GM18502 (cell line): ENCODE measurements at regions not wholly inside any gene's neighbourhood (a gene's known extent, or its start where the extent isn't known, plus 50 kb on each side); places are given as distances from the start of the nearest gene placed in this dataset.

Source experiments
- ATAC-seq: cut with Tn5 transposase; IDR thresholded peaks from one replicate; pipeline ENCODE4 v1.9.1; 2021; ENCODE audit warnings: mild to moderate bottlenecking; ENCODE audit not compliant: unreplicated experiment, poor library complexity

DNA sequence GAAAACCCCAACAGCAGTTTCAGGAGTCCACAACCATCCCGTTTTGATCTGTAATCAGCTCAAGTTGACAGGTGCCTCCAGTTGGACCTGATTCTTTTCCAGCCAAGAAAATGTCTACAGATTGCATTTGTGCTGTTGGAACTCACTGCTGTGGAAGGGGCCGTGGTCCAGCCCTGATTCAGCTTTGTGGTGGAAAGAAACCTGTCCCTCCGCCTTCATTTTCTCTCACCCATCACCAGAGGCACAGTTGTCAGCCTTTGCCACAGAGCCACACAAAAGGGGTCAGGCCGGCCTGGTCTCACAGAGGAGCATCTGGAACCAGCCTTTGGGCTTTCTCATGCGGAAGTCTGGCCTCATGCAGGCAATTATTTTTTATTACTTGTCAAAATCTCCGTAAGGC is 483.6 kb downstream of the GADD45G start:
- no peak for ATAC-seq

DNA sequence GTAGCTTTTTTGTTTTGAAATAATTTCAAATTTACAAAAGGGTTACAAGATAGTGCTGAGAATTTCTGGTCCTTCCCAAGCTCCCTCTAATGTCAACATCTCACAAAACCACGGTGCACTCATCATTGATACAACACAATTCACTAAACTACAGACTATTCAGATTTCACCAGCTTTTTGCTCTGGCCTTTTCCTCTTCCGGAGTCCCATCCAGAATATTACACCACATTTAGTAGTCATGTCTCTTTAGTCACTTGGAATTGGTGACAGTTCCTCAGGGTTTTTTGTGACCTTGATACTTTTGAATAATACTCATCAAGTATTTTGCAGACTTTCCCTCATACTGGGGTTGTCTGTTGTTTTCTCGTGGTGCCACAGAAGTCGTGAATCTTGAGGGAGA is 484.0 kb downstream of the GADD45G start:
- ATAC-seq = no peak

DNA sequence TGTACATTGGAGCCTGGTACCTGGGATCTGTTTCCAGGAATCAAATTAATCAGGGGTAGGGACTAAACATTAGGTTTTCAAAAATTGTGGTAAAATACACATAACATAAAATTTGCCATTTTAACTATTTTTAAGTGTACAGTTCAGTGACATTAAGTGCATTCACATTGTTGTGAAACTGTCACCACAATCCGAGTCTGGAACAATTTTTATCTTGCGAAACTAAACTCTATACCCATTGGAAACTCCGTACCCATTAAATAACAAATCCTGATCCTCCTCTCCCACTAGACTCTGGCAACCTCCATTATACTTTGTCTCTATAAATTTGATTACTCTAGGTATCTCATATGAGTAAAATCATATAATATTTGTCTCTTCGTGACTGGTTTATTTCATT is 486.2 kb downstream of the GADD45G start:
- no peak for ATAC-seq

DNA sequence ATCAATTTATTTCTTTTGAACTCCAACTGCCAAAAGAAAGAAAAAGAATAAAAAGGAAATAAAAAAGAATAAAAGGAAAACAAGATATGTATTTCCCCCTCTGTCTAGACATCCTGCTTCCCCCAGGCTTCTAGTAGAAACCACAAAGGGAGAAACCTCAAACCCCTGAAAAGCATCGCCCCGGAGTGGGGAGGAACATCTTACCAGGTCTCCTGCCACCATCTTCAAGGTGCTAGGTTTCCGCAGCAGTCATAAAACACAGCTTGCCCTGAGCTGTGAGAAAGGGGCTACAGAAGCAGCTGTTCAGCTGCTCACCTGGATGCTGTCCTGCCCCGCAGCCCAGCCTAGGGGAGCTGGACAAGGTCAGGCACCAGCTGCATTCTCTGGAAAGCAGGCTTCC is 487.7 kb downstream of the GADD45G start:
- ATAC-seq = no peak

DNA sequence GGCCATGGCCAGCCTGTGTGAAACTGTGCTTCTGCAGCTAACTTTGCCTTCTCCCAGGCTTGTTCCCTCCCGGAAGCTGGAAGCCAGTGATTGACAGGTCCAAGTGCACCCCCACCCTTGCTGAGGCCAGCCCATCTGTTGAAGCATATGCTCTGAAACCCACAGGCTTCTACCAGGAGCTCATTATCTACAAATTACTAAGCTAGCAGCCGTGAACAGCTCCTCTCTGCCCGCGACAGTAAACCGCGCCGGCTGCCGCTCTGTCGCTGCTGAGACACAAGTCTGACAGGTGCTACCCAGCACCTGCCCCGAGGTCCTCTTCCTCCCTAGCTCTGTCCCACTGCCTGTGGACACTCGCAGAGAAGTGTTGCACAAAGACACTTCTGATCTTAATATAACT is 490.9 kb downstream of the GADD45G start:
- peak; percentile 55 for ATAC-seq

DNA sequence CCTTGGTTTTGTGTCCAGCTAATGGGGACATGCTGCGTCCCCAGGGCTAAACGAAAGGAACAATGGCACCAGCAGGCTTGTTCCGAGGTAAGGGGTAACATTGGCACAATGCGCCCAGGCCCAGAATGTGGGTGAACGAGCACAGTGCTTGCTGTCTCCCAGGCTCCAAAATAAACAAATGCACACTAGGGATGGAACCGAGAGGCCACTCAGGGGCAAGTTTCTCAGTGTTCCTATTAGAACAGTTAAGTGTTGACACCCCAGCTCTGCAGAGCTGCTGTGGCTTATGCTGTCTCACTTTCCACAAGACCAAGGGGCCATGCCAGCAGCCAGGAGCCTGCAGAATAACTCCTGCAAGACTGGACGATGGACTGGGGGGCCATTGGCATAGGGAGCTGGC is 492.4 kb downstream of the GADD45G start:
- no peak for ATAC-seq

DNA sequence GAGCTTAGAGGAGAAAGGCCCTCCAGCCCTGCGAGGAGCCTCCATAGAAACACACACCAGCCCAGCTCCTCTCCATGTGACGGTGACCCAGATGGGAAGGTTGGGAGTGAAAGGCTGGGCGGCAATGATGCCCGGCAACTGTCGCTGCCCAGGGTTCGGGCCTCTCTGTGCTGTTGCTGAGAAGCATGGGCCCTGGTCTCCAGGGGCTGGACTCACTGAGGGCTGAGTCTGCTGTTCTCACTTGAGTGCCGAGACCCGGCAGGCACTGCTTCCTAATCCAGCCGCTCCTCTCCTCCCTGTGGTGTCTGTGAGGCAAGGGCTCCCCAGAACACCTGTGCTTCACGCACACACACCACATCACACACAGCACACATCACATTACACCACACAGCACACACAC is 493.6 kb downstream of the GADD45G start:
- no peak for ATAC-seq

DNA sequence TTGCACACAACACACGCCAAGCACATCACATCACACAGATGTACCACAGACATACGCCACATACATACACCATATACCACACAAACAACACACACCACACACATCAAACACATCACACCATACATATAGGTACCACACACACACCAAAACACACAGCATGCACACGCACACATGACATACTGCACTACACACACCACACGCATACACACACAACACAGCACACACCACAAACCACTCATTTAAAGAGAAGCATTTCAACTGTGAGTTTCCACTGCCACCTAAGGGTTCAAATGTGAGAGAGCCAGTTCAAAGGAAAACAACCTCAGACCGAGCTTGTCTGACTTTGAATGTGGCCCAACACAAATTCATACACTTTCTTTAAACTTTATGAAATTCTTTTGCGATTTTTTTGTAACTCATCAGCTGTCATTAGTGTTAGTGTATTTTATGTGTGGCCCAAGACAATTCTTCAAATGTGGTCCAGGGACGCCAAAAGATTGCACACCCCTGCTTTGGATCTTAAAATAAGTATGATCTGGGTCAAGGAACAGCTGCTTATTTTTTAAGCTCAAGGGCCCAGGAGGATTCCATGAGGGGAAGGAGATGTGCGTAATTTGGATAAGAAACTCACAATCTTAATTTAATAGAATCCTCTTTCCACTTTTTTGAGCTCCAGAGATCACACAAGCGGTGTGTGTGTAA is 494.6 kb downstream of the GADD45G start:
- no peak for ATAC-seq

DNA sequence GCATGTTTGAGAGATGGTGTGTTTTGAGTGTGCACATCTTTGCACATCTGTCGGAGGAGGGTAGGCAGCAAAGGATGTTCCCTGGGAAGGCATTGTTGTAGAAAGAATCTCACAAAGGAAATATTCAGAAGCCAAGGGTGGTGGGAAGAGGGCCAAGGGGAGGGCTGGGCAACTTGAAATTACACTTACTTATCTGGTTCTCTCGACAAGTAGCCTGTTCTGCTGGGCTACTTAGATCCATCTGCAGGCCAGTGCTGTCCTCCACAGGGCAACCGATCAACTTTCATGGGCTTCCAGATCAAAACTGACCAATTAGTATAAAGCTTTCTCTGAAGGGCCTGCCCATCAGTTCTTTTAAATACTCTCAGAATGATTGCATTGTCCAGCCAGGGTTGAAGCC is 495.2 kb downstream of the GADD45G start:
- ATAC-seq = no peak

DNA sequence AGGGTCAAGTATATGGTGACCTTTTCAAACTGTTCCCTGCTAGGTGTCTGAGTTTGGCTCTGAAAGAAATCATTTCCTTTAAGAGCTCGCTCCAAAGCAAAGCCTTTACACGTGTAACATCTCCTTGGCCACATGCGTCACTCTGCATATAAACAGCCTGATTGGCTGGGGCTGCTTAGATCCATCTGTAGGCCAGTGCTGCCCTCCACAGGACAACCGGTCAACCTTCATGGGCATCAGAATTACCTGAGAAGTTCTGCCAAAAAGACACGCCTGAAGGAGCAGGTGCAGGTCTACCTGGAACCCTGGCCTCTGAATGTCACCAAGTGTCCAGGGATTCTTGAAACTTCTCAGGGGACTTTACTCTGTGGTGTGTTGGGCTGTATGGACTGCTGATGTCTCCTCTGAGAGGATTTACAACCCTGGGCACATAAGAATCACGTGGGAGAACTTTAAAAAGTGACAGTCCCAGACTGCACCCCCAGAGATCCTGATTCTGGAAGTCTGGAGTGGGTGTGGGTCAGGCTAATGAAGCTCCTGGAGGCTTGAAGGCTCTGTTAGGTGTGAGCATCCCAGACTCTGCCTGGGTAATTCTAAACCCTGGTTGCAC is 497.6 kb downstream of the GADD45G start:
- ATAC-seq = peak; percentile 91

DNA sequence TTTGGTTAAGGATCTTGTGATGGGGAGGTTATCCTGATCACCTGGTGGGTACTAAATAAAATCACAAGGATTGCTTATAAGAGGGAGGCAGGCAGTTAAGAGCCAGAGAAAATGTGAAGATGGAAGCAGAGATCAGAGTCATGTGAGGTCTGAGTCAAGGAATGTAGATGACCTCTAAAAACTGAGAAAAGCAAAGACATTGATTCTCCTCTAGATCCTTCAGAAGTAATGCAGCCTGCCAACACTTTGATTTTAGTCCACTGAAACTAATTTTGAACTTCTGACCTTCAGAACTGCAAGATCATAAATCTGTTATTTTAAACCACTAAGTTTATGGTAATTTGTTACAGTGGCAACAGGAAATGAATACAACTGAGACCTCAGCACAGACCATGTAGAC is 499.0 kb downstream of the GADD45G start:
- no peak for ATAC-seq

DNA sequence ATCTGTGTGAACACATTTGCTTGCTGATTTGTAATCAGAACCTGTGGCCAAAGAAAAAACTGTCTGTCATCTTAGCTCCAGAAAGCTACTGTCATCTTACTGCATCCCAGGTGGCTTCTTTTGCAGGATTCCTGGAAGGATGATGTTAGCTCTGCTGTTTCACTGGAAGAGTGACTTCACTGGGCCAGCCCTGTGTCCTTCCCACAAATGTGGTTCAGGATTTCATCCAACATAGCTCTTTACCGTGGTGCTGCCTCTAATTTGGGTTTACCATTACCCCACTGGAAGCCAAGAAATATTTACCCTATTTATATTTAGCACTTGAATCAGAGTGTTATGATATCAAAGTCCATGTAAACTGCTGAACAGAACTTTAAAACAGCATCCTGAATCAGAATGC is 501.0 kb downstream of the GADD45G start:
- no peak for ATAC-seq

DNA sequence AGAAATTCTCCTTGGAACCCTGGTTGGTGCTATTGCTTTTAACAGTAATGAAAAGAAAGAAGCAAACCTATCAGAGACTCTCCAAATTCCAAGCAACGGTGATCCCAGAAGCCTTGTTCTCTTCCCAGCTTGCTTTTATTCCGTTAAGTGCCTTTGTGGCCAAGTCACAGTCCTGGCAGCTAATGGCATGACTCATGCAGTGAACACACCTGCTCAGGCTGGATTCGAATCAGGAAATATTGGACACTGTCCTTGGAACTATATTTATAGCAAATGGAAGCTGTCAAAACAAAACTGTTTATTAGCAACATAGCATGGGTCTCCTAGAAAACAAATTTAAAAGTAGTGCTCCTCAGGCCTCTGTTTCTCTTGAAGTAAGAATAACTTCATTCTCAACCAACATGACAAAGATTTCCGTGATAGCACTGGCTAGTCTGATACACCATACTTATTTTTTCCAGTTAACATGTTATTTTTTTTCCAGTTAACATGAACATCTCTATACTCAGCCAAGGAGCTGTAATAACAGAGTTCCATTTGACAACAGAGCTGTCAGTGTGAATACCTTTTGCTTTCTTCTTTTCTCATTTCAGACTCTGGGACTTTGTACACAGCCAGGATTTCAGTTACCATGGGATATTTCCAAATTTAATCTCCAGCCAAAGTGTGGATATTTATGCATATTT is 502.4 kb downstream of the GADD45G start:
- no peak for ATAC-seq

DNA sequence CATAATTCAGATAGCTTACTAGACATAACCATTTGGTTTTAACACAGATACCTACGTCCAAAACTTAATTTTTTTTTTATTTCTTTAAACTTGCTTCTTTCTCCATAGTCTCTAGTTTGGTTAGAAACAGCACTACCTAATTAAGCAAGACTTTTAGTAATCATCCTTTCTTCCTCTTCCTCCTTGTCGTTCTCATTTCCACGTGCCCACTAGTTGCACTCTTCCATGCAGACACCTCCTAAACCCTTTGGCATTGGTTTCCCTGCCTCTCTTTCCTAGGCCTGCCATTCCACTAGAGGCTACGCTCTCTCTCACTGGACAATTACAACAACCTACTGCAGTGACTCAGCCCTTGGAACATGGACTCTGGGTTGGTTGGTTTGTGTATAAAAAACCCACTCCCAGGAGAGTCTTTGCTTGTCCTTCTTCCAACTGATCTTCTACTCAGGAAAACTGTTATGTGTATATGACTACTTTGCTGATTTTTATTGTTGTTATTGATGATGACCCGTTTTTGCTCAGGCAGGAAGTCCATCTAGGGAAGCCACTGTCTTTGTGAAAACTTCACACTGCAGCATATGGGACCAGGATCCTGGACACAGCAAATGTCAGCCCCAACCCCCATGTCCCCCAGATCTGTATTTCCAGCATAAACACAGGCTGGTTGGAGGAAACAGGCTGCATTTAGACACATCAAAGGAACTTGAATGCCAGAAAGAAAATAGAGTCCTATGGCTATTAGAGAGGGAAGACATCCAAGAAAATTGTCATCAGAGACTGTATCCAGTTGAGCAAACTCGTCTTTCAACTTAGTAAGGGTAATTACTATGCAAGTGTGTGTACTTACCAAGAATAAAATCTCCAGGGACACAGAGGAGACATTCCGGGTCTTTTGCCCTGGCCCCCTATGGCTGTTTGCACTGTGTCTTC is 503.2 kb downstream of the GADD45G start:
- no peak for ATAC-seq

DNA sequence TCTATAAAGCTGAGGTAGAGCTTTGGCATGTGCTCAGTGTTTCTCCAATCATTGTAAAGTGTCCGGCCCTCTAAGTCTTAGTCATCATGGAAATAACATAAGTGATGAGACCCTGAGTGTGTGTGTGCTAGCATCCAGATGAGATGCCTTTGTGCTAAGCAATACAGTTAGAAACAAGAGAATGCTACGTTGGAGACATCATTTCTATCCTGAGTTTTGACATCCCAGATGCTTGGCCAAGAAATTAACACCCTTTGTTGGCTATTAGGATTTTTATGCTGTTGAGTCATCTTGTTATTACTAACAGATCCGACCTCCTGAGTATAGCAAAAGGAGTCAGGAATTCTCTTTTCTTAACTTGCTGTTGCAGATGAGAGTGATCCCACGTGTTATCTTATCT is 508.0 kb downstream of the GADD45G start:
- ATAC-seq = no peak

DNA sequence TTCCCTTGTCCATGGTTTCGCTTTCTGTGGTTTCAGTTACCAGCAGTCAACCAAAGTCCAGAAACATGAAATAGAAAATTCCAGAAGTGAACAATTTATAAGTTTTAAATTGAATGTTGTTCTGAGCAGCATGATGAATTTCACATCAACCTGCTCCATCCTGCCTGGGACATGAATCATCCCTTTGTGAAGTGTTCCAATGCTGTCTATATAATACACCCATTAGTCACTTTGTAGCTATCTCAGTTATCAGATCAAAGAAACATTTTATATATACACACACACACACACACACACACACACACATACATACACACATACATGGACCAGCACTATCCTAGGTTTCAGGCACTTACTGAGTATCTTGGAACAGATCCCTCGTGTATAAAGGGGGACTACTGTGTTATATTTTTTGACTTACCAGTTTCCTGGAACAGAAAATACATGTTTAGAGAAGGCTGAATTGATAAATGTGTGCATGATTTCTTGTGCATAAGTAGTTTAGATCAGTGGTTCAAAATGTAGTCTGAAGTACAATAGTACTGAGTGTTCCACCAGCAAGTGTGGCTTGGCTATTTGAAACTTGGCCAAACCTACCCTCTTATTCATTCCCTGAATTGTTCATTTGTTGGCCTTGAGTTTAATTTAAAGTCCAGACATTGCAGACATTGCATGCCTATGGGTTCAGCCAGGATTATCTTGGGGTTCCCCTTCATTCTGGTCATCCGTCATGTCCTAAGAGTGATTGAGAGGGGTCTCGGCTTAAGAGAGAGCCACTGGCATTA is 510.0 kb downstream of the GADD45G start:
- no peak for ATAC-seq

DNA sequence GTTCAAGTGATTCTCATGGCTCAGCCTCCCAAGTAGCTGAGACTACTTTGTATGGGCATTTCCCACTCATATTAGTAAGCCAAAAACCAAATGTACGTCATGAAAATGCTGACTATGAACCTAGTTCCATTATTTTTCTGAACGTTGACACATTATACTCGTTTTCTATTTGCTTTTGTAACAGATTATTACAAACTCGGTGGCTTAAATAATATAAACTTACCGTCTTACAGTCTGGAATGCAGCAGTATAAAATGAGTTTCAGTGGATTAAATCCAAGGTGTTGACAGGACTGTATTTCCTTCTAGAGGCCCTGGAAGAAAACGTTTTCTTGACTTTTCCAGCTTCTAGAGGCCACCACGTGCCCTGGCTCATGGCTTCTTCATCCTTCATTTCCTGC is 517.0 kb downstream of the GADD45G start:
- no peak for ATAC-seq

DNA sequence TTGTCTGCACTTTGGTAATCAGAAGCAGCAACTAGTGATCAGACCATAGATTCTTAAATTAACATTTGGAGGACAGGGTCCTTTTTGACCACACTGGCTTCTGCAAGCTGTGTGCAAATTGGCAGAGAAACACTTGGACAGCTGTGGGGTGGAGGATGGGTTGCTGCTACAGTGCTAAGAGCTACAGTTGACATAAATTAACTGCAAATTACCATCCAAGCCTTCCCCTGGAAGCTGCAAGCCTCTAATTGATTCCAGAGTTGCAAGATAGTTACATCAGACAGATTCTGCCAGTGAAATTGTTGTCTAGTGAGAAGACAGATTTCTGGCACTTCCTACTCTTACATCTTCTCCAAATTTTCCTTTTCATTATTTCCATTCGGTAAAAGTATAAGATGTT is 517.7 kb downstream of the DIRAS2 start:
- no peak for ATAC-seq

DNA sequence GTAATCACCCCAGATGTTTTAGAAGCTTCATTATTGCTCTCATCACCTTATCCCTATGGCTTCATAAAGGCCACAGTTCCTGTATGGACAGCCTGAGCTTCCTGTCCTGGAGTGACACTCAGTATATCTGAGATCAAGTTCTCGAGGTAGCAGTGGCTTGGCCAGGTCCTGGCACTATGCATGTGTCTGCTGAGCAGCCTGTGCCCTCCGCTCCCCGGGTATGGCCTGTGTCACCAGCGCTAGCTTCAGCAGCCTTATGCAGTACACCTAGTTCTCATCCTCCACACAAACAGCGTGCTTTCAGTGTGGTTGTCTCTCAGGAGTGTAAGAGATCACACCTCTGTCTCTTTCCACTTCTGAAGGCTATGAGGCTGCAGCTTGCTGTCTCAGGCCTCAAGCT is 514.7 kb downstream of the DIRAS2 start:
- ATAC-seq = no peak

DNA sequence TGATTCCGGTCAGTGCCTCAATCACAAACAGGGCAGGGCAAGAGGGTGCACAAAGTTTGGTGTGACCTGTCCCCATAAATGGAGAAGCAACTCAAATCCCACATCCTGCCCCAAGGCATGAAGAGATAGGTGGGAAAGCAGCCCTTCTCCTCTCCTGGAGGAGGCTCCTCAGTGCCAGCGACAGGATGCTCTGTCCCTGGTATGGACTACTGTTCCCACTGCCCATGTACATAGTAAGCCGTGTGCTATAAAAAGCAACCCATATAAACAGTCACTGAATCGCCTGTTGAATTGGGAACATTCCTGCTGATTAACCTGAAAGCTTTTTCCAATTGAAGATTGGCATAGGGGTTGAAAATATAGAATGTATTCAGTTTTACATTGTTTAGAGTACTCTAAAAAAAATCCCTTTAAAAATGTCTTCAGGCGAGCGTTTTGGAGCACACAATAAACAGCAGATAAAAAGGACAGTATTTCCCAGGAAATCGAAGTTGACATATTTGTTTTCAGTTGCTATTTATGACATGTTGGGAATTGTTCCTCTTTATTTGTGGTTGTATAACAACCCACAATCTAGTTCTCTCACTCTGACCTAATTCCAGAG is 513.9 kb downstream of the DIRAS2 start:
- no peak for ATAC-seq
